GM21825 (cell line): ENCODE measurements at regions not wholly inside any gene's neighbourhood (a gene's known extent, or its start where the extent isn't known, plus 50 kb on each side); places are given as distances from the start of the nearest gene placed in this dataset.

ENCODE experiments used
- ATAC-seq: cut with Tn5 transposase; IDR thresholded peaks from one replicate; pipeline ENCODE4 v1.9.1; 2021; ENCODE audit warnings: mild to moderate bottlenecking, moderate library complexity; ENCODE audit not compliant: unreplicated experiment

DNA sequence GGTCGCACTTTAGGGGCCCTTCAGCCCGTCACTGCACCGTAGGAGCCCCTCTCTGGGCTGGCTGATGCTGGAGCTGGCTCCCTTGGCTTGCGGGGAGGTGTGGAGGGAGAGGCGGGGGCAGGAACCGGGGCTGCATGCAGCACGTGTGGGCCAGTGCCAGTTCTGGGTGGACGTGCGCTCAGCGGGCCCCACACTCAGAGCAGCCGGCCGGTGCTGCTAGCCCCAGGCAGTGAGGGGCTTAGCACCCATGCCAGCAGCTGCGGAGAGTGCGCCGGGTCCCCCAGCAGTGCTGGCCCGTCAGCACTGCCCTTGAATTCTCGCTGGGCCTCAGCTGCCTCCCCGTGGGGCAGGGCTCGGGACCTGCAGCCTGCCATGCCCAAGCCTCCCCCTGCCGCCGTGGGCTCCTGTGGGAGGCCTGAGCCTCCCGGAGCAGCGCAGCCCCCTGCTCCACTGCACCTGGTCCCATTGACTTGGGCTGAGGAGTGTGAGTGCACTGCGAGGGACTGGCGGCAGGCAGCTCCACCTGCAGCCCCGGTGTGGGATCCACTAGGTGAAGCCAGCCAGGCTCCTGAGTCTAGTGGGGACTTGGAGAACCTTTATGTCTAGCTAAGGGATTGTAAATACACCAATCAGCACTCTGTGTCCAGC lies 108.8 kb upstream of the RASGEF1B start:
- ATAC-seq = no peak

GRCh38 chr4:81577392-81577791 lies 105.7 kb upstream of the RASGEF1B start:
- ATAC-seq = no peak

- ATAC-seq = no peak
Observed at GRCh38 chr4:81574991-81575390, 103.3 kb upstream of the RASGEF1B start.

- no peak for ATAC-seq
Observed at GRCh38 chr4:81573840-81574239, 102.1 kb upstream of the RASGEF1B start.

DNA sequence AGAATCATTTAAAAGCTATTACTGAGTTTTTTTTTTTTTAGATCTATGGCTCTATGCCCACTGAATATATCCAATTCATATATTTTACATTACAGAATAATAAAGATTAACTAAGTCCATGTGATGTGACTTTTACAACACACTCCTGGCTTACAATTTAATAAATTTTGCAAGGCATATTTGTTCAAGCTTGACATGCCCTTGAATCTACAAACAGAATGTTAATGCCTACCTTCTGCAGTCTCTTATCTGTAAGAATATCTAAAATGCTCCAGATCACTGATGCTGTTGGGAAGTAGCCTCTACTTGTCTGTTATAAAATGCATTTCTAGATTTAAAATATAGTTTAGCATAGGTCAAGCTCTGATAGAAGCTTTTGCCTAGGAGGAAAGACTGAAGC lies 100.7 kb upstream of the RASGEF1B start:
- no peak for ATAC-seq

DNA sequence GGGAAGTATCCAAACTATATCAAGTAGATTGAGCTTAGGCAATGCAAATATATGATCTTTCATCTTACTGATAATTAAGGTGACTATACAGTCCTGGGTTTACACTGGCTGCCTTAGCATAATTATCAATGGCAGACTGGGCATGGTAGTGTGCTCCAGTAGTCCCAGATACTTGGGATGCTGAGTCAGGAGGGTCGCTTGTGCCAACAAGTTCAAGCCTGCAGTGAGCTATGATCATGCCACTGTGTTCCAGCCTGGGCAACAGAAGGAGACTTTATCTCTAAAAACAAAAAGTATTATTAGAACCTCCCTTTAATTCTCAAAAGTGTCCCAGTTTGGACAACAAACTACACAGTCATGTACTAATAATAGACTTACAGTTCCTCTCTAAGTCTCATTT lies 99.4 kb upstream of the RASGEF1B start:
- ATAC-seq = no peak

- no peak for ATAC-seq
Observed at GRCh38 chr4:81566161-81566591, 94.5 kb upstream of the RASGEF1B start.

DNA sequence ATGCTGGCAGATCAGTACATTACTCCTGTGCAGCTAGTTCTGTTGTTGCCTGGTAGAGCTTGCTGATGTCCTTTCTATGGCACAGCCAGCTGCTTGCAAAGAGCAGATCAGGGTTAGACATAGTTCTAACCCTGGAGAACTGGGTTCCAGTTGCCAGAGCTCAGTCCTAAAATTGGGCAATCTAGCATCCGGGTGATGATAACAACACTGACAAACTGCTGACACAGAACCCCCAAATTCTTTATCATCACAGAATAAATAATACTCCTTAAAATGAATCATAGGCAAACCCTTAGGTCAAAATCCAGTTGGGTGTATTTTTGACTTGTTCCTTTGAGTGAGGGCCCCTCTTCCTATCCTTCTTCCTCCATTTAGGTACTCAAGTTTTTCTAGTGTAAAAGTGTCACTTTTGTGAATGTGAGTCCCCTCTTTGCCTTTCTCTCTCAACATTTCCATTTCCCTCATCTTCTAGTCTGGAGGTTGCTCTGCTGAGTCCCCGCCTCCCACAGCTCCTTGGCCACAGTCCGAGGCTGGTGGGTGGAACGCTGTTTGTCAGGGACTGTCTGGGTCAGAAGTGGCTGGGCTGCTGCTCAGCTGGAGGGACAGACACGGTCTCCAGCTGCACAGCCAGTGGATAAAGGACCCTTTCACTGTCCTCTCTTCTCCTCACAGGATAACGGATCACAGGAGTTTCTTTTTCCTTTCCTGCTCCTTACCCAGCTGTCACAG lies 93.6 kb upstream of the RASGEF1B start:
- ATAC-seq = no peak

- no peak for ATAC-seq
Observed at GRCh38 chr4:81564025-81564424, 92.3 kb upstream of the RASGEF1B start.

- ATAC-seq = peak; percentile 94
Observed at GRCh38 chr4:81562093-81562492, 90.4 kb upstream of the RASGEF1B start.

DNA sequence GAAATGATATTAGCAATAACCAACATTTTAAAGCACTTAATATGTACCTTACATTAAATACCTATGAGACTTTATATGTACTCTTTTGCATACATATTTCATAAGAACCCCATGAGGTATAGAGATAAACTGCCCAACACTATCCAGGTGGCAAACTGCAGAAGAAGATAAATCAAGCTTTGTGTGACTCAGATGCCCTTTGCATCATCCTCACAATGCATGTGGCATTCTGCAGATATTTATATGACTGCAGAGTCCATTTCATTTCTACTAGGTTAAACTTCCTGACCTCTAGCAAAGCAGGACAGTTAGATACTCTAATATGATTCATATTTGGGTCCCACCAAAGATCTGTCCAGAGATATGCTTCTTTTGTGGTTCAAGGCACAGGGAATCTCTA lies 85.6 kb upstream of the RASGEF1B start:
- ATAC-seq = no peak

- ATAC-seq = no peak
Observed at GRCh38 chr4:81555489-81555888, 83.8 kb upstream of the RASGEF1B start.

GRCh38 chr4:81552086-81552485 lies 80.4 kb upstream of the RASGEF1B start:
- ATAC-seq = no peak

- ATAC-seq = no peak
Observed at GRCh38 chr4:81550388-81550859, 78.7 kb upstream of the RASGEF1B start.

- no peak for ATAC-seq
Observed at GRCh38 chr4:81549984-81550383, 78.3 kb upstream of the RASGEF1B start.

GRCh38 chr4:81546777-81547176 lies 75.1 kb upstream of the RASGEF1B start:
- ATAC-seq = no peak

- no peak for ATAC-seq
Observed at GRCh38 chr4:81541161-81541945, 69.6 kb upstream of the RASGEF1B start.

GRCh38 chr4:81538716-81539427 lies 67.2 kb upstream of the RASGEF1B start:
- no peak for ATAC-seq

DNA sequence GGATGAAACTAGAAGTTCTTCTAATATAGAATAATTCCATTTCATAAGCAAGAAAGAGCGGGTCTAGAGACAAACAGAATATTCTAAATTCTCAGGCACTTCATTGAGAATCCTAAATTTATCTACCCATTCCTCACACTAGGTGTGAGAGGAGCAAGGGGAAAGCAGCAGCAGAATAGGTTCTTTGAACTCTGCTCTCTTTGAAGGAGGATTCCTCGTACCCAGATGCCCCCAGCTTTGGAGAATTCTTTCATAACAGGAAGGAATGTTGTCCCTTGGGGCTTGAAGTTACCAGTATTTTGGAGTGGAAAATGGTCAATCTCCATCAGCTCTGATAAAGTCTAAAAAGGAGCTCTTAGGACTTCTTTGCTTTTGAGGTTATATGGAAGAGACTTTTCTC lies 59.7 kb upstream of the RASGEF1B start:
- no peak for ATAC-seq

- no peak for ATAC-seq
Observed at GRCh38 chr4:81528979-81529378, 57.3 kb upstream of the RASGEF1B start.

- ATAC-seq = no peak
Observed at GRCh38 chr4:81528200-81528599, 56.5 kb upstream of the RASGEF1B start.
